Activated T-helper 17 cell treated with anti-CD3 and anti-CD28 coated beads, Interleukin-2, amount 50 U/mL, for 72 hours (primary cell): ENCODE measurements at regions not wholly inside any gene's neighbourhood (a gene's known extent, or its start where the extent isn't known, plus 50 kb on each side); places are given as distances from the start of the nearest gene placed in this dataset.

Experiments
- ATAC-seq: fragments of 150-1000 bp; cut with Tn5 transposase; replicated peaks from 2 replicates; pipeline ENCODE4 v1.10.0; 2021; ENCODE audit warnings: mild to moderate bottlenecking, moderate library complexity
- H3K27ac Mint-ChIP-seq: one replicate; pipeline ENCODE4 v1.8.0; 2022; ENCODE audit warnings: mixed read lengths
- H3K27me3 Mint-ChIP-seq: one replicate; pipeline ENCODE4 v1.8.0; 2022; ENCODE audit warnings: mixed read lengths
- H3K36me3 Mint-ChIP-seq: one replicate; pipeline ENCODE4 v1.8.0; 2022; ENCODE audit warnings: low read depth, mild to moderate bottlenecking, mixed read lengths
- H3K4me1 Mint-ChIP-seq: one replicate; pipeline ENCODE4 v1.8.0; 2022; ENCODE audit warnings: mixed read lengths
- H3K4me3 Mint-ChIP-seq: one replicate; pipeline ENCODE4 v1.8.0; 2022; ENCODE audit warnings: mild to moderate bottlenecking, mixed read lengths
- H3K9me3 Mint-ChIP-seq: one replicate; pipeline ENCODE4 v1.8.0; 2022; ENCODE audit warnings: mixed read lengths

GRCh38 chr13:100899720-100900316 is 225.2 kb upstream of the TMTC4 start:
- H3K27ac Mint-ChIP-seq = no peak overlapping the region
- no peaks in the 10 kb centered on the region for H3K4me1 Mint-ChIP-seq
- peaks cover 15% of the 10 kb centered on the region for H3K27me3 Mint-ChIP-seq
- no peak overlapping the region for H3K4me3 Mint-ChIP-seq
- no peaks in the 10 kb centered on the region for H3K9me3 Mint-ChIP-seq
- H3K36me3 Mint-ChIP-seq = no peaks in the 10 kb centered on the region
- peak; percentile 35 for ATAC-seq

GRCh38 chr13:100898431-100898830 is 223.8 kb upstream of the TMTC4 start:
- Mint-ChIP-seq H3K36me3 (no peaks in the 10 kb centered on the region), H3K4me1 (no peaks in the 10 kb centered on the region), H3K27ac (no peak overlapping the region), H3K9me3 (no peaks in the 10 kb centered on the region), H3K27me3 (peaks cover 9% of the 10 kb centered on the region), H3K4me3 (no peak overlapping the region)
- no peak for ATAC-seq

GRCh38 chr13:100895651-100896050 is 221.1 kb upstream of the TMTC4 start:
- ATAC-seq = no peak
- Mint-ChIP-seq H3K9me3 (no peaks in the 10 kb centered on the region), H3K27me3 (peaks cover 3% of the 10 kb centered on the region), H3K4me1 (no peaks in the 10 kb centered on the region), H3K27ac (no peak overlapping the region), H3K36me3 (no peaks in the 10 kb centered on the region), H3K4me3 (no peak overlapping the region)

- Mint-ChIP-seq H3K9me3 (peaks cover 4% of the 10 kb centered on the region), H3K4me1 (no peaks in the 10 kb centered on the region), H3K27me3 (peaks cover 6% of the 10 kb centered on the region), H3K27ac (no peak overlapping the region), H3K4me3 (no peak overlapping the region), H3K36me3 (no peaks in the 10 kb centered on the region)
- no peak for ATAC-seq
Observed at GRCh38 chr13:100892981-100893380, 218.4 kb upstream of the TMTC4 start.

GRCh38 chr13:100890645-100891044 is 216.1 kb upstream of the TMTC4 start:
- Mint-ChIP-seq H3K27me3 (peaks cover 12% of the 10 kb centered on the region), H3K27ac (no peak overlapping the region), H3K4me1 (no peaks in the 10 kb centered on the region), H3K4me3 (no peak overlapping the region), H3K9me3 (peaks cover 4% of the 10 kb centered on the region), H3K36me3 (no peaks in the 10 kb centered on the region)
- ATAC-seq = no peak

GRCh38 chr13:100887729-100888151 is 213.1 kb upstream of the TMTC4 start:
- Mint-ChIP-seq H3K9me3 (peaks cover 4% of the 10 kb centered on the region), H3K4me1 (no peaks in the 10 kb centered on the region), H3K36me3 (no peaks in the 10 kb centered on the region), H3K4me3 (no peak overlapping the region), H3K27ac (no peak overlapping the region), H3K27me3 (peaks cover 10% of the 10 kb centered on the region)
- ATAC-seq = no peak

- Mint-ChIP-seq H3K27ac (no peak overlapping the region), H3K36me3 (no peaks in the 10 kb centered on the region), H3K9me3 (peaks cover 6% of the 10 kb centered on the region), H3K4me1 (no peaks in the 10 kb centered on the region), H3K27me3 (peaks cover 23% of the 10 kb centered on the region), H3K4me3 (no peak overlapping the region)
- ATAC-seq = no peak
Observed at GRCh38 chr13:100883453-100883852, 208.9 kb upstream of the TMTC4 start.

GRCh38 chr13:100881291-100881864 is 206.8 kb upstream of the TMTC4 start:
- Mint-ChIP-seq H3K27ac (no peak overlapping the region), H3K9me3 (peaks cover 7% of the 10 kb centered on the region), H3K4me3 (no peak overlapping the region), H3K36me3 (no peaks in the 10 kb centered on the region), H3K4me1 (peaks cover under 1% of the 10 kb centered on the region), H3K27me3 (peaks cover 17% of the 10 kb centered on the region)
- no peak for ATAC-seq

- H3K36me3 Mint-ChIP-seq = no peaks in the 10 kb centered on the region
- H3K9me3 Mint-ChIP-seq = peaks cover 11% of the 10 kb centered on the region
- no peak overlapping the region for H3K4me3 Mint-ChIP-seq
- no peak for ATAC-seq
- peaks cover 5% of the 10 kb centered on the region for H3K4me1 Mint-ChIP-seq
- H3K27ac Mint-ChIP-seq = no peak overlapping the region
- peaks cover 21% of the 10 kb centered on the region for H3K27me3 Mint-ChIP-seq
Observed at GRCh38 chr13:100880166-100880565, 205.6 kb upstream of the TMTC4 start.

GRCh38 chr13:100879255-100879654 is 204.7 kb upstream of the TMTC4 start:
- Mint-ChIP-seq H3K36me3 (no peaks in the 10 kb centered on the region), H3K4me1 (peaks cover 5% of the 10 kb centered on the region), H3K27me3 (peaks cover 22% of the 10 kb centered on the region), H3K4me3 (no peak overlapping the region), H3K27ac (no peak overlapping the region), H3K9me3 (peaks cover 11% of the 10 kb centered on the region)
- no peak for ATAC-seq

- Mint-ChIP-seq H3K36me3 (no peaks in the 10 kb centered on the region), H3K27me3 (peaks cover 32% of the 10 kb centered on the region), H3K9me3 (peaks cover 11% of the 10 kb centered on the region), H3K27ac (peak overlapping the region; percentile 38), H3K4me3 (no peak overlapping the region), H3K4me1 (peaks cover 5% of the 10 kb centered on the region)
- ATAC-seq = no peak
Observed at GRCh38 chr13:100876044-100876403, 201.4 kb upstream of the TMTC4 start.

GRCh38 chr13:100875392-100876043 is 200.9 kb upstream of the TMTC4 start:
- H3K4me1 Mint-ChIP-seq = peaks cover 5% of the 10 kb centered on the region
- no peaks in the 10 kb centered on the region for H3K36me3 Mint-ChIP-seq
- peaks cover 32% of the 10 kb centered on the region for H3K27me3 Mint-ChIP-seq
- H3K9me3 Mint-ChIP-seq = peaks cover 11% of the 10 kb centered on the region
- peak; percentile 89 for ATAC-seq
- H3K4me3 Mint-ChIP-seq = no peak overlapping the region
- peak overlapping the region; percentile 38 for H3K27ac Mint-ChIP-seq

GRCh38 chr13:100872761-100873160 is 198.2 kb upstream of the TMTC4 start:
- H3K9me3 Mint-ChIP-seq = peaks cover 7% of the 10 kb centered on the region
- H3K36me3 Mint-ChIP-seq = no peaks in the 10 kb centered on the region
- no peak overlapping the region for H3K27ac Mint-ChIP-seq
- H3K4me3 Mint-ChIP-seq = no peak overlapping the region
- peaks cover 21% of the 10 kb centered on the region for H3K27me3 Mint-ChIP-seq
- ATAC-seq = no peak
- peaks cover 5% of the 10 kb centered on the region for H3K4me1 Mint-ChIP-seq

GRCh38 chr13:100870898-100871297 is 196.3 kb upstream of the TMTC4 start:
- no peak for ATAC-seq
- Mint-ChIP-seq H3K9me3 (no peaks in the 10 kb centered on the region), H3K36me3 (no peaks in the 10 kb centered on the region), H3K4me1 (peaks cover under 1% of the 10 kb centered on the region), H3K4me3 (no peak overlapping the region), H3K27me3 (peaks cover 13% of the 10 kb centered on the region), H3K27ac (no peak overlapping the region)

- Mint-ChIP-seq H3K36me3 (no peaks in the 10 kb centered on the region), H3K4me3 (no peak overlapping the region), H3K27me3 (peaks cover 3% of the 10 kb centered on the region), H3K9me3 (no peaks in the 10 kb centered on the region), H3K4me1 (no peaks in the 10 kb centered on the region), H3K27ac (no peak overlapping the region)
- no peak for ATAC-seq
Observed at GRCh38 chr13:100860866-100861265, 186.3 kb upstream of the TMTC4 start.
